Prostate gland (tissue), 2 donors: ENCODE measurements at regions not wholly inside any gene's neighbourhood (a gene's known extent, or its start where the extent isn't known, plus 50 kb on each side); places are given as distances from the start of the nearest gene placed in this dataset.

Experiments
- CTCF ChIP-seq, 4 experiments: fragments of 200-600 bp in 2 of 4; fragments of 450-650 bp in 2 of 4; sonication (generic) in 2 of 4; IDR thresholded peaks; 1 replicate in 3 of 4; 2 replicates in 1 of 4; pipeline ENCODE4 v1.5.1; 2016 to 2019; ENCODE audit warnings: antibody characterized with exemption in 4 of 4, mild to moderate bottlenecking in 2 of 4, moderate library complexity in 2 of 4
- POLR2A ChIP-seq: fragments of 450-650 bp; IDR thresholded peaks from one replicate; pipeline ENCODE4 v1.6.1; 2016; ENCODE audit warnings: antibody characterized with exemption, mild to moderate bottlenecking

GRCh38 chr4:29121586-29121985, 1598.6 kb upstream of the PCDH7 start:
- TF ChIP-seq CTCF (IDR thresholded peaks at IDR 0.05), result no peak
- no peak for TF ChIP-seq POLR2A
